HG03103 (cell line): ENCODE measurements at regions not wholly inside any gene's neighbourhood (a gene's known extent, or its start where the extent isn't known, plus 50 kb on each side); places are given as distances from the start of the nearest gene placed in this dataset.

Experiments used
- ATAC-seq: cut with Tn5 transposase; IDR thresholded peaks from one replicate; pipeline ENCODE4 v1.9.1; 2021; ENCODE audit warnings: low read depth; ENCODE audit not compliant: unreplicated experiment

- ATAC-seq: no peak
Observed at GRCh38 chr15:39495871-39496840, 84.7 kb upstream of the THBS1 start.

- ATAC-seq: no peak
Observed at GRCh38 chr15:39497016-39497758, 83.7 kb upstream of the THBS1 start.

GRCh38 chr15:39497759-39498565, 82.9 kb upstream of the THBS1 start:
- ATAC-seq: no peak

GRCh38 chr15:39498629-39499028, 82.2 kb upstream of the THBS1 start:
- ATAC-seq: no peak

- no peak for ATAC-seq
Observed at GRCh38 chr15:39499042-39499441, 81.8 kb upstream of the THBS1 start.

- ATAC-seq: no peak
Observed at GRCh38 chr15:39499681-39500080, 81.2 kb upstream of the THBS1 start.

- ATAC-seq: no peak
Observed at GRCh38 chr15:39501366-39502081, 79.4 kb upstream of the THBS1 start.

- ATAC-seq: no peak
Observed at GRCh38 chr15:39502082-39502447, 78.8 kb upstream of the THBS1 start.

- no peak for ATAC-seq
Observed at GRCh38 chr15:39502611-39503195, 78.2 kb upstream of the THBS1 start.

GRCh38 chr15:39503526-39503925, 77.4 kb upstream of the THBS1 start:
- ATAC-seq: no peak

- ATAC-seq: no peak
Observed at GRCh38 chr15:39504808-39505207, 76.1 kb upstream of the THBS1 start.

GRCh38 chr15:39506146-39506545, 74.7 kb upstream of the THBS1 start:
- ATAC-seq: no peak

- ATAC-seq: no peak
Observed at GRCh38 chr15:39508536-39508935, 72.3 kb upstream of the THBS1 start.

- ATAC-seq: no peak
Observed at GRCh38 chr15:39510001-39510701, 70.7 kb upstream of the THBS1 start.

GRCh38 chr15:39511000-39511915, 69.6 kb upstream of the THBS1 start:
- ATAC-seq: no peak

- ATAC-seq: no peak
Observed at GRCh38 chr15:39511916-39512260, 69.0 kb upstream of the THBS1 start.

GRCh38 chr15:39512643-39513042, 68.2 kb upstream of the THBS1 start:
- ATAC-seq: no peak

- ATAC-seq: no peak
Observed at GRCh38 chr15:39513936-39514335, 66.9 kb upstream of the THBS1 start.
